ENCODE measurements at regions not wholly inside any gene's neighbourhood (a gene's known extent, or its start where the extent isn't known, plus 50 kb on each side); places are given as distances from the start of the nearest gene placed in this dataset.

- Histone ChIP-seq H3K36me3 (ENCODE audit: control insufficient read depth, insufficient read depth, low read length) (no peaks in the 10 kb centered on the region), H3K27me3 (ENCODE audit: control insufficient read depth, insufficient read depth, low read length) (no peaks in the 10 kb centered on the region), H3K4me3 (ENCODE audit: low read depth, low read length) (no peak overlapping the region)
- no peak for TF ChIP-seq CTCF (IDR thresholded peaks at IDR 0.05; ENCODE audit: insufficient read depth, low read depth, low read length)
- ChIA-PET POLR2A (no interaction called here), CTCF (no interaction called here)
- no peak for DNase-seq (ENCODE audit: low read depth)
Observed at GRCh38 chr14:97640031-97640430, 842.8 kb downstream of the VRK1 start.

DNA sequence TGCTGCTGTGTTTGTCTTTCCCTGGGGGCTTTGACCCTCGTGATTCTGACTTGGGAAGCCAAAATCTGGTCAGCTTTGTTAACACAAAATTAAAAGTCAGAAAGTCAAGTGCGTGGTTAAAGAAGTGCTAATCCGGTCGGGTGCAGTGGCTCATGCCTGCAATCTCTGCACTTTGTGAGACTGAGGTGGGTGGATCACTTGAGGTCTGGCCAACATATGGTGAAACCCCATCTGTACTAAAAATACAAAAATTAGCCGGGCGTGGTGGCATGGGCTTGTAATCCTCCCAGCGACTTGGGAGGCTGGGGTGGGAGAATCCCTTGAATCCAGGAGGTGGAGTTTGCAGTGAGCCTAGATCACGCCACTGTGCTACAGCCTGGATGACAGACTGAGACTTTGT is 844.6 kb downstream of the VRK1 start:
- TF ChIP-seq CTCF (IDR thresholded peaks at IDR 0.05; ENCODE audit: insufficient read depth, low read depth, low read length), result no peak
- DNase-seq (ENCODE audit: low read depth), result no peak
- CTCF ChIA-PET, result no interaction called here
- Histone ChIP-seq H3K36me3 (ENCODE audit: control insufficient read depth, insufficient read depth, low read length) (no peaks in the 10 kb centered on the region), H3K4me3 (ENCODE audit: low read depth, low read length) (no peak overlapping the region), H3K27me3 (ENCODE audit: control insufficient read depth, insufficient read depth, low read length) (no peaks in the 10 kb centered on the region)
- POLR2A ChIA-PET, result no interaction called here

- CTCF ChIA-PET, result no interaction called here
- no peak for TF ChIP-seq CTCF (IDR thresholded peaks at IDR 0.05; ENCODE audit: insufficient read depth, low read depth, low read length)
- H3K4me3 ChIP-seq (ENCODE audit: low read depth, low read length), result no peak overlapping the region
- no peaks in the 10 kb centered on the region for H3K36me3 ChIP-seq (ENCODE audit: control insufficient read depth, insufficient read depth, low read length)
- POLR2A ChIA-PET, result no interaction called here
- no peaks in the 10 kb centered on the region for H3K27me3 ChIP-seq (ENCODE audit: control insufficient read depth, insufficient read depth, low read length)
- no peak for DNase-seq (ENCODE audit: low read depth)
Observed at GRCh38 chr14:97642631-97643030, 845.4 kb downstream of the VRK1 start.

DNA sequence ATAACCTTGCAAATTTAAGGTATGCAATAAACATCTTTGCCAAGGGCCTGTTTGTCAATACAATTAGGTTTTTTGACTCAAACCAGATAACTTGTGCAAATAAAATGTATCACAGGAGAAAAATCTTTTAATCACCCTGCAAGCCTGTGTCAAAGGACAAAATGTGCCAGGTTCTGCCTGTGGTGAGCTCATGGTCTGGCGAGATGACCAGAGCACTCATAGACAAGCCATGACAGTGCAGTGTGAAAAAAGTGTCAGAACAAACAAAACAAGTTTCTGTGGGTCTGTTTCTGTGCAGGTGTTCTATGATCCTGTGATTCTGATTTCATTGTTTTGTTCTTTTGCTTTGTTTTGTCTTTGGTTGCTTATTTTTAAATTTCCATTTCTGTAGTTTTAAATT is 847.2 kb downstream of the VRK1 start:
- CTCF ChIA-PET, result interaction anchor here (0.7 kb wide), 1 partner anchor 41 kb away, joined by 3 read pairs; no protein-coding TSS in a partner anchor

DNA sequence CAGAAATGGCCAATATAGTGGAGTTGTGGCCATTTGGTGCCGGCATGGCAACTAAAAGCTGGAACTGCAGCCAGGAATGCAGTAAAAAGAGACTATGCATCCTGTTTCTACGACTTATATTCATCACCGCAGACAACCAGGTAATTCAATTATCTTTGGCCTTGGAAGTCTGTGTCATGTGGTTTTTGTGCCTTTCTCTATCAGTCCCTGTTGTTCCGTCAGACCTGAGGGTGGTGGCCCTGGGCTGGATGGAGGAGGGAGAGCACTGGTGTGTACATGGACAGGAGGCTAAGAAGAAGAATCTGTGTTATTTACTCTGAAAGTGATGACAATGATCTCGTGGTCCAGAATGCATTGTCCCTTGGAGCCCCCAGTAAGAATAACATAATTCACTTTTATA is 852.6 kb downstream of the VRK1 start:
- no peak overlapping the region for H3K4me3 ChIP-seq (ENCODE audit: low read depth, low read length)
- no peaks in the 10 kb centered on the region for H3K27me3 ChIP-seq (ENCODE audit: control insufficient read depth, insufficient read depth, low read length)
- no peaks in the 10 kb centered on the region for H3K36me3 ChIP-seq (ENCODE audit: control insufficient read depth, insufficient read depth, low read length)
- no peak for DNase-seq (ENCODE audit: low read depth)
- TF ChIP-seq CTCF (IDR thresholded peaks at IDR 0.05; ENCODE audit: insufficient read depth, low read depth, low read length), result no peak
- ChIA-PET POLR2A (no interaction called here), CTCF (no interaction called here)

More for the DNA sequence above, 847.2 kb downstream of the VRK1 start:
- no peaks in the 10 kb centered on the region for H3K27me3 ChIP-seq (ENCODE audit: control insufficient read depth, insufficient read depth, low read length)
- H3K4me3 ChIP-seq (ENCODE audit: low read depth, low read length), result no peak overlapping the region
- no peak for DNase-seq (ENCODE audit: low read depth)
- POLR2A ChIA-PET, result no interaction called here
- no peak for TF ChIP-seq CTCF (IDR thresholded peaks at IDR 0.05; ENCODE audit: insufficient read depth, low read depth, low read length)
- H3K36me3 ChIP-seq (ENCODE audit: control insufficient read depth, insufficient read depth, low read length), result no peaks in the 10 kb centered on the region
